ENCODE measurements at regions not wholly inside any gene's neighbourhood (a gene's known extent, or its start where the extent isn't known, plus 50 kb on each side); places are given as distances from the start of the nearest gene placed in this dataset.

- peaks cover 23% of the 10 kb centered on the region for H3K9me3 Mint-ChIP-seq
- peaks cover 23% of the 10 kb centered on the region for H3K36me3 Mint-ChIP-seq (ENCODE audit: low read depth)
Measured at GRCh38 chr3:46110701-46111493, 83.6 kb upstream of the XCR1 start.

GRCh38 chr3:46107682-46108081, 80.4 kb upstream of the XCR1 start:
- Mint-ChIP-seq H3K4me3 (no peak overlapping the region), H3K36me3 (ENCODE audit: low read depth) (peaks cover 16% of the 10 kb centered on the region), H3K27me3 (peaks cover 37% of the 10 kb centered on the region), H3K27ac (peak overlapping the region; percentile 58), H3K9me3 (peaks cover 11% of the 10 kb centered on the region), H3K4me1 (peaks cover 66% of the 10 kb centered on the region)
- ChIA-PET POLR2A (no interaction called here), CTCF (interaction anchor here (1.2 kb wide), 1 partner anchor 24 kb away, joined by 3 read pairs; no protein-coding TSS in a partner anchor)
- no peak for DNase-seq

More at GRCh38 chr3:46110701-46111493, 83.6 kb upstream of the XCR1 start:
- peak; percentile 35 for DNase-seq
- POLR2A ChIA-PET: interaction anchor here (0.6 kb wide), 1 partner anchor 11 kb away, joined by 3 read pairs; no protein-coding TSS in a partner anchor
- CTCF ChIA-PET: no interaction called here
- Mint-ChIP-seq H3K27me3 (peaks cover 22% of the 10 kb centered on the region), H3K4me1 (peaks cover 68% of the 10 kb centered on the region), H3K27ac (peak overlapping the region; percentile 82), H3K4me3 (no peak overlapping the region)

GRCh38 chr3:46105306-46105919, 78.1 kb upstream of the XCR1 start:
- Mint-ChIP-seq H3K4me3 (no peak overlapping the region), H3K9me3 (peaks cover 20% of the 10 kb centered on the region), H3K27me3 (peaks cover 53% of the 10 kb centered on the region), H3K36me3 (ENCODE audit: low read depth) (peaks cover 26% of the 10 kb centered on the region), H3K27ac (no peak overlapping the region), H3K4me1 (peaks cover 53% of the 10 kb centered on the region)
- CTCF ChIA-PET: interaction anchor here (0.6 to 1.7 kb wide), 5 partner anchors 8 to 103 kb away, joined by 3 to 5 read pairs (median 3); partner anchors contain the start of gene CCR1
- POLR2A ChIA-PET: no interaction called here
- DNase-seq: no peak

GRCh38 chr3:46104706-46105105, 77.4 kb upstream of the XCR1 start:
- Mint-ChIP-seq H3K36me3 (ENCODE audit: low read depth) (peaks cover 29% of the 10 kb centered on the region), H3K27ac (no peak overlapping the region), H3K9me3 (peaks cover 22% of the 10 kb centered on the region), H3K27me3 (peaks cover 56% of the 10 kb centered on the region), H3K4me1 (peaks cover 54% of the 10 kb centered on the region), H3K4me3 (no peak overlapping the region)
- DNase-seq: no peak
- POLR2A ChIA-PET: no interaction called here
- CTCF ChIA-PET: interaction anchor here (1.1 to 1.7 kb wide), 4 partner anchors 11 to 104 kb away, joined by 3 to 5 read pairs (median 3); partner anchors contain the start of gene CCR1

GRCh38 chr3:46102780-46103130, 75.5 kb upstream of the XCR1 start:
- no peak overlapping the region for H3K27ac Mint-ChIP-seq
- H3K4me1 Mint-ChIP-seq: peaks cover 52% of the 10 kb centered on the region
- no peak overlapping the region for H3K4me3 Mint-ChIP-seq
- peaks cover 24% of the 10 kb centered on the region for H3K9me3 Mint-ChIP-seq
- peaks cover 51% of the 10 kb centered on the region for H3K27me3 Mint-ChIP-seq
- ChIA-PET CTCF (interaction anchor here (1.4 kb wide), 1 partner anchor 106 kb away, joined by 4 read pairs; the partner anchor contains the start of gene CCR1), POLR2A (no interaction called here)
- no peak for DNase-seq
- H3K36me3 Mint-ChIP-seq (ENCODE audit: low read depth): peaks cover 27% of the 10 kb centered on the region

GRCh38 chr3:46102059-46102779, 74.9 kb upstream of the XCR1 start:
- ChIA-PET POLR2A (no interaction called here), CTCF (interaction anchor here (1.4 kb wide), 1 partner anchor 106 kb away, joined by 4 read pairs; the partner anchor contains the start of gene CCR1)
- Mint-ChIP-seq H3K4me1 (peaks cover 53% of the 10 kb centered on the region), H3K4me3 (no peak overlapping the region), H3K27me3 (peaks cover 46% of the 10 kb centered on the region), H3K27ac (no peak overlapping the region), H3K9me3 (peaks cover 24% of the 10 kb centered on the region), H3K36me3 (ENCODE audit: low read depth) (peaks cover 27% of the 10 kb centered on the region)
- no peak for DNase-seq

GRCh38 chr3:46100812-46101211, 73.5 kb upstream of the XCR1 start:
- Mint-ChIP-seq H3K4me1 (peaks cover 61% of the 10 kb centered on the region), H3K36me3 (ENCODE audit: low read depth) (peaks cover 27% of the 10 kb centered on the region), H3K9me3 (peaks cover 24% of the 10 kb centered on the region), H3K4me3 (no peak overlapping the region), H3K27ac (no peak overlapping the region), H3K27me3 (peaks cover 36% of the 10 kb centered on the region)
- ChIA-PET CTCF (interaction anchor here (1.0 to 1.4 kb wide), 6 partner anchors 10 to 278 kb away, joined by 3 to 5 read pairs (median 3); partner anchors contain the start of gene CCR1), POLR2A (no interaction called here)
- no peak for DNase-seq

- H3K4me1 Mint-ChIP-seq: peaks cover 60% of the 10 kb centered on the region
- peaks cover 36% of the 10 kb centered on the region for H3K27me3 Mint-ChIP-seq
- peaks cover 40% of the 10 kb centered on the region for H3K36me3 Mint-ChIP-seq (ENCODE audit: low read depth)
- CTCF ChIA-PET: interaction anchor here (0.6 to 4.3 kb wide), 7 partner anchors 10 to 573 kb away, joined by 3 to 17 read pairs (median 4); no protein-coding TSS in a partner anchor
- POLR2A ChIA-PET: interaction anchor here (0.6 to 1.0 kb wide), 3 partner anchors 55 to 345 kb away, joined by 3 to 5 read pairs (median 3); partner anchors contain the start of gene CCR1
- peak overlapping the region; percentile 52 for H3K4me3 Mint-ChIP-seq
- peak; percentile 81 for DNase-seq
- peaks cover 32% of the 10 kb centered on the region for H3K9me3 Mint-ChIP-seq
- H3K27ac Mint-ChIP-seq: peak overlapping the region; percentile 95
Measured at GRCh38 chr3:46098319-46098761, 71.1 kb upstream of the XCR1 start.

- H3K27me3 Mint-ChIP-seq: peaks cover 38% of the 10 kb centered on the region
Measured at GRCh38 chr3:46097691-46098241, 70.5 kb upstream of the XCR1 start.

GRCh38 chr3:46096781-46097180, 69.5 kb upstream of the XCR1 start:
- no peak overlapping the region for H3K4me3 Mint-ChIP-seq
- CTCF ChIA-PET: interaction anchor here (0.9 to 4.3 kb wide), 9 partner anchors 9 to 282 kb away, joined by 3 to 17 read pairs (median 4); partner anchors contain the start of genes CCR1 and CCR5
- H3K27ac Mint-ChIP-seq: peak overlapping the region; percentile 95
- peaks cover 33% of the 10 kb centered on the region for H3K27me3 Mint-ChIP-seq
- POLR2A ChIA-PET: no interaction called here
- peaks cover 76% of the 10 kb centered on the region for H3K4me1 Mint-ChIP-seq
- no peak for DNase-seq
- peaks cover 26% of the 10 kb centered on the region for H3K9me3 Mint-ChIP-seq
- peaks cover 35% of the 10 kb centered on the region for H3K36me3 Mint-ChIP-seq (ENCODE audit: low read depth)

More at GRCh38 chr3:46097691-46098241, 70.5 kb upstream of the XCR1 start:
- peaks cover 66% of the 10 kb centered on the region for H3K4me1 Mint-ChIP-seq
- ChIA-PET CTCF (interaction anchor here (0.8 to 4.3 kb wide), 12 partner anchors 8 to 281 kb away, joined by 3 to 17 read pairs (median 4); partner anchors contain the start of genes CCR1 and CCR5), POLR2A (interaction anchor here (1.0 kb wide), 2 partner anchors 110 to 273 kb away, joined by 3 read pairs; partner anchors contain the start of gene CCR1)
- DNase-seq: peak; percentile 55
- peaks cover 42% of the 10 kb centered on the region for H3K36me3 Mint-ChIP-seq (ENCODE audit: low read depth)
- H3K9me3 Mint-ChIP-seq: peaks cover 33% of the 10 kb centered on the region
- peak overlapping the region; percentile 95 for H3K27ac Mint-ChIP-seq
- H3K4me3 Mint-ChIP-seq: peak overlapping the region; percentile 52

- Mint-ChIP-seq H3K27me3 (peaks cover 34% of the 10 kb centered on the region), H3K27ac (peak overlapping the region; percentile 95), H3K36me3 (ENCODE audit: low read depth) (peaks cover 32% of the 10 kb centered on the region), H3K4me3 (no peak overlapping the region), H3K4me1 (peaks cover 75% of the 10 kb centered on the region), H3K9me3 (peaks cover 21% of the 10 kb centered on the region)
- POLR2A ChIA-PET: no interaction called here
- CTCF ChIA-PET: interaction anchor here (1.3 to 4.3 kb wide), 4 partner anchors 9 to 274 kb away, joined by 4 to 17 read pairs (median 6); partner anchors contain the start of gene CCR5
- DNase-seq: no peak
Measured at GRCh38 chr3:46096336-46096735, 69.1 kb upstream of the XCR1 start.

GRCh38 chr3:46095307-46095706, 68.0 kb upstream of the XCR1 start:
- Mint-ChIP-seq H3K9me3 (peaks cover 13% of the 10 kb centered on the region), H3K27ac (peak overlapping the region; percentile 6), H3K36me3 (ENCODE audit: low read depth) (peaks cover 24% of the 10 kb centered on the region), H3K4me3 (no peak overlapping the region), H3K27me3 (peaks cover 26% of the 10 kb centered on the region), H3K4me1 (peaks cover 68% of the 10 kb centered on the region)
- ChIA-PET POLR2A (no interaction called here), CTCF (interaction anchor here (0.6 to 4.3 kb wide), 3 partner anchors 17 to 274 kb away, joined by 4 to 17 read pairs (median 7); no protein-coding TSS in a partner anchor)
- DNase-seq: no peak

Data from activated CD4-positive, alpha-beta T cell treated with anti-CD3 and anti-CD28 coated beads, Interleukin-2, amount 10 ng/mL, durations not matched to agents 7 days and 5 days (primary cell).